RWPE1 (cell line): ENCODE measurements at regions not wholly inside any gene's neighbourhood (a gene's known extent, or its start where the extent isn't known, plus 50 kb on each side); places are given as distances from the start of the nearest gene placed in this dataset.

Experiments used
- CTCF ChIA-PET: fragments of 350-600 bp; sonication (Branson Sonifier 250); formaldehyde crosslinking; extraction: SDS; loops from one replicate; lab custom pipeline; 2021; lab: Yijun Ruan, JAX
- POLR2A ChIA-PET: fragments of 400-600 bp; formaldehyde crosslinking; extraction: SDS; loops from one replicate; lab custom pipeline; 2020; ENCODE audit warnings: antibody characterized with exemption; ENCODE audit not compliant: low non-redundant PET; lab: Yijun Ruan, JAX
- DNase-seq: peaks from one replicate; pipeline ENCODE4 v3.0.0; 2012; ENCODE audit warnings: low spot score
- H3K27ac ChIP-seq: fragments of 450-650 bp; 2 replicates; pipeline ENCODE4 v1.5.1; 2017
- TF ChIP-seq, protein P1 (sequence below): fragments of 450-650 bp; conservative IDR thresholded peaks from 2 replicates; pipeline ENCODE4 v1.5.1; 2017; ENCODE audit warnings: low read depth, mild to moderate bottlenecking

DNA sequence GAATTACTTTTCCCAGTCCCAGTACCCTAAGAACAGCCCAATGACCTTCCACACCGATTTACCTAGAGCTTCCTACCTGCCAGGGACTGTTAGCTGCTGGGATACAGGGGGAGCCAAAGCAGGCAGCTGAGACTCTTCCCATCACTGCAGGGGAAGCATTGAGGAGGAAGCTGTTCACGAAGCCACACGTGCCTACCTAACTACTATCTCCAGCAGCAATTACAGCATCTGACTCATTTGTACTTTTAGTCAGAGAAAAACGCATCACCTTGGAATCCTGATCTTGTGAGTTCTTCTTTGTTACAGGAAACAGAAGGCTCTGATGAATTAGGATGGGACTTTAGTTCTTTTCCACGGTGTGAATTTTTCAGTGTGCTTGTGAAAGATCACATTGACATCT is 113.7 kb upstream of the DHX40 start:
- TF ChIP-seq, protein P1, sequence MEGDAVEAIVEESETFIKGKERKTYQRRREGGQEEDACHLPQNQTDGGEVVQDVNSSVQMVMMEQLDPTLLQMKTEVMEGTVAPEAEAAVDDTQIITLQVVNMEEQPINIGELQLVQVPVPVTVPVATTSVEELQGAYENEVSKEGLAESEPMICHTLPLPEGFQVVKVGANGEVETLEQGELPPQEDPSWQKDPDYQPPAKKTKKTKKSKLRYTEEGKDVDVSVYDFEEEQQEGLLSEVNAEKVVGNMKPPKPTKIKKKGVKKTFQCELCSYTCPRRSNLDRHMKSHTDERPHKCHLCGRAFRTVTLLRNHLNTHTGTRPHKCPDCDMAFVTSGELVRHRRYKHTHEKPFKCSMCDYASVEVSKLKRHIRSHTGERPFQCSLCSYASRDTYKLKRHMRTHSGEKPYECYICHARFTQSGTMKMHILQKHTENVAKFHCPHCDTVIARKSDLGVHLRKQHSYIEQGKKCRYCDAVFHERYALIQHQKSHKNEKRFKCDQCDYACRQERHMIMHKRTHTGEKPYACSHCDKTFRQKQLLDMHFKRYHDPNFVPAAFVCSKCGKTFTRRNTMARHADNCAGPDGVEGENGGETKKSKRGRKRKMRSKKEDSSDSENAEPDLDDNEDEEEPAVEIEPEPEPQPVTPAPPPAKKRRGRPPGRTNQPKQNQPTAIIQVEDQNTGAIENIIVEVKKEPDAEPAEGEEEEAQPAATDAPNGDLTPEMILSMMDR, result no peak
- DNase-seq, result peak; percentile 72
- no peak overlapping the region; the same call in 1 of the 2 replicates for H3K27ac ChIP-seq
- CTCF ChIA-PET, result interaction anchor here (0.7 to 1.0 kb wide), 2 partner anchors 10 to 141 kb away, joined by 3 to 5 read pairs; no protein-coding TSS in a partner anchor
- POLR2A ChIA-PET, result no interaction called here

DNA sequence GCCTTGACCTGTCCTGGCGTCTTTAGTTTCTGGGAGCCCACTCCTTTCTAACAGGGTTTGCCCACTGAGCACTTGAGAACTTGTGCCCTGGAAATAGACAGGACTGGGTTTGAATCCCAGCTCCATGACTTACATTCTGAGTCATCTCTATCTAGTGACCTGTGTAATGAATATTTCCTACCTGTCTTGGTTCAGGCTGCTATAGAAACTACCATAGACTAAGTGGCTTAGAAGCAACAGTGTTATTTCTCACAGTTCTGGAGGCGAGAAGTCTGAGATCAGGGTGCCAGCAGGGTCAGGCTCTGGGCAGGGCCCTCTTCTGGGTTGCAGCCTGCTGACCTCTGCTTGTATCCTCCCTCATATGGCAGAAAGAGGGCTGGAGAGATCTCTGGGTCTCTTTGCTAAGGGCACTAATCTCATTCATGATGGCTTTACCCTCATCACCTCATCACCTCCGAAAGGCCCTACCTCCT is 110.7 kb upstream of the DHX40 start:
- DNase-seq, result no peak
- ChIA-PET CTCF (no interaction called here), POLR2A (no interaction called here)
- no peak overlapping the region for H3K27ac ChIP-seq
- TF ChIP-seq, protein P1, result no peak

DNA sequence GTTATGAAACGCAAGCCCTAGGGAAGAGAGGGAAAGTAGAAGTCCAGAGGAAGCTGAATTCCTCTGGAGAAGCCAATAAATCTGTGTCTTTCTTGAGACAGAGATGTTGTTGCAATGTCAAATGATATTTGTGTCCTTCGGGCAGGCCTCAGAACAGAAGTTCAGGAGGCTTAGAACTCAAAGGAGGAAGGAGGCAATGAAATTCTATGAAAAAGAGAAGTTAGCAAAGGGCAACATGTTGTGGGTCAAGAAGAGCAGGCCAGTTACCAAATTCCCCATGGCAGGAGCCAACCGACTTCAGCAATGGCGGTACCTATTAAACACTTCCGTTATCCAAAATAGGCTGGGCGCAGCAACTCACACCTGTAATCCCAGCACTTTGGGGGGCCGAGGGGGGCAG is 109.0 kb upstream of the DHX40 start:
- ChIA-PET POLR2A (no interaction called here), CTCF (interaction anchor here (0.6 kb wide), 1 partner anchor 71 kb away, joined by 3 read pairs; no protein-coding TSS in a partner anchor)
- no peak overlapping the region for H3K27ac ChIP-seq
- TF ChIP-seq, protein P1, result no peak
- no peak for DNase-seq

DNA sequence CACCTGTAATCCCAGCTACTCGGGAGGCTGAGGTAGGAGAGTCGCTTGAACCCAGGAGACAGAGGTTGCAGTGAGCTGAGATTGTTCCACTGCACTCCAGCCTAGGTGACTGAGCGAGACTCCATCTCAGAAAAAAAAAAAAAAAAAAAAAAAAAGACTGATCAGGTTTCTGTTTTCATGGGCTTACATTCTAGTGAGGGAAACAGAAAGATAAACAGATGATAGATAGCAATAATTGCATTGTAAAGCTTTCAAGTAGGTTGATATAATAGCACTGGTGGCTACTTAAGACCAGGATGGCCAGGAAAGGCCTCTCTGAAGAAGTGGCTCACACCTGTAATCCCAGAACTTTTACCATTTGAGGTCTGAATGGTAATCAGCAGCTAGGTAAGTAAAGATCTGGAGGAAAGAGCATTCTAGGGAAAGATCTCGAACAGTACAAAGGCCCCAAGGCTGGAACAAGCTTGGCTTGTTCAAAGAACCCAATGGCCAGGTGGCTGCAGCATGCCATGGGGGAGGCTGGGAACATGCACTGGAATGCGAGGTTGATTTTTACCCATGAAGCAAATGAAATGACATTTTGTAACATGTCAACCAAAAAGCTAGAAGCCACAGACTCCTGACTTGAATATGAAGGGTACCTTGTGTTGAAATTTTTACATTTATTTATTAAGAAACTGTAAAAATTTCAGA is 108.3 kb upstream of the DHX40 start:
- ChIA-PET CTCF (interaction anchor here (0.6 to 0.7 kb wide), 2 partner anchors 34 to 91 kb away, joined by 4 to 5 read pairs; no protein-coding TSS in a partner anchor), POLR2A (no interaction called here)
- no peak overlapping the region for H3K27ac ChIP-seq
- TF ChIP-seq, protein P1, result no peak
- DNase-seq, result no peak

DNA sequence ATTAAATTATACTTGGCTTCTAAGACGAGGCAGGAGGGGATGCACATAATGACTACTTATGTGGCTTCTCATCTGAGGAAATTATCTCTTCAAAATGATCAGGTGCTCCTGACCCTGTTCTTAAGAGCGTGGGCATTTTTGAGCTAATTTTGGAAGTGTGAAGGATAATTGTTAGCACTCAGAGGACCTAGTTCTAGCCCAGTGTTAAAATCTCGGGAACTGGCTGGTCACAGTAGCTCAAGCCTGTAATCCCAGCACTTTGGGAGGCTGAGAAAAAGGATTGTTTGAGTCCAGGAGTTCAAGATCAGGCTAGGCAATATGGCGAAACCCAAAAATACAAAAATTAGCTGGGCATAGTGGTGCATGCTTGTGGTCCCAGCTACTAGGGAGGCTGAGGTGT is 103.0 kb upstream of the DHX40 start:
- ChIA-PET POLR2A (no interaction called here), CTCF (interaction anchor here (0.6 to 0.7 kb wide), 2 partner anchors 77 to 1305 kb away, joined by 3 to 4 read pairs; no protein-coding TSS in a partner anchor)
- TF ChIP-seq, protein P1, result no peak
- no peak overlapping the region for H3K27ac ChIP-seq
- DNase-seq, result no peak

DNA sequence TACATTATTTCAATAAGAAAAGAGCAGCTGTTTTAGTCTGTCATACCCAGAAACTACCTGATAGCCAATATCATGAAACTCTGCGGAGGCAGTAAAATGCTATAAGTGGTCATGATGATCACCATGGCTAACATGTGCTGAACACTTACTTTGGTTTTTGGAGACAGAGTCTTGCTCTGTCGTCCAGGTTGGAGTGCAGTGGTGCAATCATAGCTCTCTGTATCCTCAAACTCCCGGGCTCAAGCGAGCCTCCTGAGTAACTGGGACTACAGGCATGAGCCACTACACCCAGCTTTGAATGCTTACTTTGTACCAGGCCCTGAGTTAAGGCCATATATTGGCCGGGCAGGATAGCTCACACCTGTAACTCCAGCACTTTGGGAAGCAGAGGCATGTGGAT is 101.2 kb upstream of the DHX40 start:
- DNase-seq, result no peak
- POLR2A ChIA-PET, result no interaction called here
- TF ChIP-seq, protein P1, result no peak
- CTCF ChIA-PET, result interaction anchor here (0.6 to 0.7 kb wide), 2 partner anchors 49 to 136 kb away, joined by 5 to 11 read pairs; no protein-coding TSS in a partner anchor
- no peak overlapping the region for H3K27ac ChIP-seq
